HepG2 (cell line): ENCODE measurements at regions not wholly inside any gene's neighbourhood (a gene's known extent, or its start where the extent isn't known, plus 50 kb on each side); places are given as distances from the start of the nearest gene placed in this dataset.

Experiments used
- CTCF ChIP-seq: sonication (generic); formaldehyde crosslinking; IDR thresholded peaks from 2 replicates; pipeline ENCODE4 v1.5.0; 2020; ENCODE audit warnings: mild to moderate bottlenecking, missing genetic modification reagents, moderate library complexity
- SMYD3 ChIP-seq: sonication (generic); formaldehyde crosslinking; IDR thresholded peaks from 2 replicates; pipeline ENCODE4 v1.8.1; 2023; ENCODE audit warnings: mild to moderate bottlenecking, missing genetic modification reagents
- ZNF747 ChIP-seq: sonication (generic); formaldehyde crosslinking; IDR thresholded peaks from 2 replicates; pipeline ENCODE4 v1.8.1; 2023; ENCODE audit warnings: missing genetic modification reagents, mild to moderate bottlenecking, borderline replicate concordance
- ZNF780A ChIP-seq: sonication (generic); formaldehyde crosslinking; IDR thresholded peaks from 2 replicates; pipeline ENCODE4 v1.8.0; 2022; ENCODE audit warnings: mild to moderate bottlenecking, missing genetic modification reagents, moderate library complexity

DNA sequence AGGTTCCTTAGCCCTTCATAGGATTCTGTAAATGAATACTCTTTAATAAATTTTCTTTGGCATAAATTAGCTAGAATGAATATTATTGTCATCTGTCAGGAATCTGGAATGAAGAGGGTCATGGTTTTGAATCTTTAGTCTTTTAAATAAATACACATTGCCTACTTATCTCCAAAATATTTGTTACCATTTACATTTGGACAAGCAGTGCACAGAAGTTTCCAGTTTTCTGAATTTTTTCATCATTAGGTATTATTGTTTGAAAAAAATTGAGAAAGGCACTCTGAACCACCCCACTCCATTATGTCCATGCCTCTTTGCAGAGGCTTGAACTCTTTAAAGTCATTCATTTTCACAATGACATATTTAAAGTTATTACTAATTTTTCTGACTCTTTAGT, 549.0 kb upstream of the LUZP2 start:
- TF ChIP-seq CTCF (CRISPR knock-in tag) (no peak), ZNF780A (no peak), SMYD3 (no peak), ZNF747 (CRISPR knock-in tag) (no peak)
